Prostate gland (tissue), 2 donors: ENCODE measurements at regions not wholly inside any gene's neighbourhood (a gene's known extent, or its start where the extent isn't known, plus 50 kb on each side); places are given as distances from the start of the nearest gene placed in this dataset.

Source experiments
- CTCF ChIP-seq, 4 experiments: fragments of 200-600 bp in 2 of 4; fragments of 450-650 bp in 2 of 4; sonication (generic) in 2 of 4; IDR thresholded peaks; 1 replicate in 3 of 4; 2 replicates in 1 of 4; pipeline ENCODE4 v1.5.1; 2016 to 2019; ENCODE audit warnings: antibody characterized with exemption in 4 of 4, mild to moderate bottlenecking in 2 of 4, moderate library complexity in 2 of 4
- POLR2A ChIP-seq: fragments of 450-650 bp; IDR thresholded peaks from one replicate; pipeline ENCODE4 v1.6.1; 2016; ENCODE audit warnings: antibody characterized with exemption, mild to moderate bottlenecking

GRCh38 chr9:16106021-16106571 is 553.3 kb downstream of the CCDC171 start:
- no peak for TF ChIP-seq CTCF (IDR thresholded peaks at IDR 0.05)
- no peak for TF ChIP-seq POLR2A
